Vagina (tissue), 2 donors: ENCODE measurements at regions not wholly inside any gene's neighbourhood (a gene's known extent, or its start where the extent isn't known, plus 50 kb on each side); places are given as distances from the start of the nearest gene placed in this dataset.

Experiments used
- POLR2A ChIP-seq, 2 donors: fragments of 450-650 bp; IDR thresholded peaks; one replicate each; pipeline ENCODE4 v1.6.1; 2017; ENCODE audit warnings: antibody characterized with exemption in 2 of 2, mild to moderate bottlenecking in 2 of 2, moderate library complexity in 2 of 2
- POLR2AphosphoS5 ChIP-seq, 2 donors: sonication (generic); formaldehyde crosslinking; IDR thresholded peaks; one replicate each; pipeline ENCODE4 v1.9.0; 2017; ENCODE audit warnings: antibody characterized with exemption in 2 of 2, mild to moderate bottlenecking in 2 of 2, low read depth in 1 of 2; ENCODE audit not compliant: insufficient read depth in 1 of 2
- TF ChIP-seq, protein P1 (sequence below), 3 experiments: fragments of 450-650 bp in 2 of 3; fragments of 200-600 bp in 1 of 3; sonication (generic) in 1 of 3; IDR thresholded peaks; one replicate each; pipeline ENCODE4 v1.5.1; 2017 to 2019; ENCODE audit warnings: antibody characterized with exemption in 3 of 3, mild to moderate bottlenecking in 2 of 3, moderate library complexity in 2 of 3

DNA sequence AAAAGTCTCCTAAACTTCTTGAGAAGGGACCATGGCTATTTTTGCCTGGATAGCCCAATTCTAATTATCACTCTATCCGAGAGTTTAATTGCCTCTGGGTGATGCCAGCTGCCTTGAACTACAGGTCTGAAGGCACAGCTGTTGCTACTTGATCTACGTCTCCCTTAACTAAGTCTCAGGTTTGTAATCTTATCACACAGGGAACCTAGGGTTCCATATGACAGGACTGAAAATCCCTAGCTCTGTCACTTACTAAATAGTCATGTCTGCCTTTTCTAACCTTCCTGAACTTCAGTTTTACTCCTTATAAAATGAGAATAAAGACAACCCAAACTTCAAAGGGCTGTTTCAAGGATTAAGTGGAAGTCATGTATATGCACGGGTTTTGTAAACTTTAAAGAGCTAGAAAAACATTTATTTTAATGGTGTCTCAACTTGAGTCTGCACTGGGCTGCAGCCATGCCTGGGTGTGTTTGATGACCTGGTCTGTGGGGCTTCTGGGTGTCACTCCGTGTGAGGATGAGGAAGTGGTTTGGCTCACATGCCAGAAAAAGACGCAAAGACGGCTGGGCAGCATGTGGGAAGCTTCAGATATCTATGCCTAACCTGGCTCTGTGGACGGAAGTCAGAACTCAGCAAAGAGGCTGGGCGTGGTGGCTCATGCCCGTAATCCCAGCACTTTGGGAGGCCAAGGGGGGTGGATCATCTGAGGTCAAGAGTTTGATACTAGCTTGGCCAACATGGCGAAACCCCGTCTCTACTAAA is 129.3 kb upstream of the SLC44A1 start:
- TF ChIP-seq, protein P1, sequence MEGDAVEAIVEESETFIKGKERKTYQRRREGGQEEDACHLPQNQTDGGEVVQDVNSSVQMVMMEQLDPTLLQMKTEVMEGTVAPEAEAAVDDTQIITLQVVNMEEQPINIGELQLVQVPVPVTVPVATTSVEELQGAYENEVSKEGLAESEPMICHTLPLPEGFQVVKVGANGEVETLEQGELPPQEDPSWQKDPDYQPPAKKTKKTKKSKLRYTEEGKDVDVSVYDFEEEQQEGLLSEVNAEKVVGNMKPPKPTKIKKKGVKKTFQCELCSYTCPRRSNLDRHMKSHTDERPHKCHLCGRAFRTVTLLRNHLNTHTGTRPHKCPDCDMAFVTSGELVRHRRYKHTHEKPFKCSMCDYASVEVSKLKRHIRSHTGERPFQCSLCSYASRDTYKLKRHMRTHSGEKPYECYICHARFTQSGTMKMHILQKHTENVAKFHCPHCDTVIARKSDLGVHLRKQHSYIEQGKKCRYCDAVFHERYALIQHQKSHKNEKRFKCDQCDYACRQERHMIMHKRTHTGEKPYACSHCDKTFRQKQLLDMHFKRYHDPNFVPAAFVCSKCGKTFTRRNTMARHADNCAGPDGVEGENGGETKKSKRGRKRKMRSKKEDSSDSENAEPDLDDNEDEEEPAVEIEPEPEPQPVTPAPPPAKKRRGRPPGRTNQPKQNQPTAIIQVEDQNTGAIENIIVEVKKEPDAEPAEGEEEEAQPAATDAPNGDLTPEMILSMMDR (IDR thresholded peaks at IDR 0.05), result no peak
- TF ChIP-seq POLR2A (IDR thresholded peaks at IDR 0.05), result no peak
- no peak for TF ChIP-seq POLR2AphosphoS5 (IDR thresholded peaks at IDR 0.05; ENCODE audit: insufficient read depth in 1 of 2, low read depth in 1 of 2)
